Left ventricle myocardium inferior (tissue), 1 donor: ENCODE measurements at regions not wholly inside any gene's neighbourhood (a gene's known extent, or its start where the extent isn't known, plus 50 kb on each side); places are given as distances from the start of the nearest gene placed in this dataset.

Experiments used
- DNase-seq: peaks from one replicate; pipeline ENCODE4 v3.0.0-alpha.2; 2020
- H3K27ac ChIP-seq: fragments of 200-600 bp; replicated peaks from 2 replicates; pipeline ENCODE4 v1.8.0; 2021
- H3K27me3 ChIP-seq: fragments of 200-600 bp; 2 replicates; pipeline ENCODE4 v1.8.0; 2021; ENCODE audit warnings: low read depth
- H3K36me3 ChIP-seq: fragments of 200-600 bp; 2 replicates; pipeline ENCODE4 v1.8.0; 2021
- H3K4me1 ChIP-seq: fragments of 200-600 bp; 2 replicates; pipeline ENCODE4 v1.8.0; 2021
- H3K4me3 ChIP-seq: fragments of 200-600 bp; 2 replicates; pipeline ENCODE4 v1.8.0; 2021; ENCODE audit warnings: mild to moderate bottlenecking, moderate library complexity
- H3K9me3 ChIP-seq: fragments of 200-600 bp; replicated peaks from 2 replicates; pipeline ENCODE4 v1.8.0; 2021
- CTCF ChIP-seq: fragments of 200-600 bp; IDR thresholded peaks from 2 replicates; pipeline ENCODE4 v1.8.0; 2021; ENCODE audit warnings: antibody characterized with exemption, mild to moderate bottlenecking, borderline replicate concordance
- intact Hi-C: fragments of 100-400 bp; cut with micrococcal nuclease; formaldehyde crosslinking; loops from one replicate; pipeline ENCODE4 v1.11.0; 2022
- donor health status: DM: no; HTN: yes; CAD: no; lungs with severe emphysema.

DNA sequence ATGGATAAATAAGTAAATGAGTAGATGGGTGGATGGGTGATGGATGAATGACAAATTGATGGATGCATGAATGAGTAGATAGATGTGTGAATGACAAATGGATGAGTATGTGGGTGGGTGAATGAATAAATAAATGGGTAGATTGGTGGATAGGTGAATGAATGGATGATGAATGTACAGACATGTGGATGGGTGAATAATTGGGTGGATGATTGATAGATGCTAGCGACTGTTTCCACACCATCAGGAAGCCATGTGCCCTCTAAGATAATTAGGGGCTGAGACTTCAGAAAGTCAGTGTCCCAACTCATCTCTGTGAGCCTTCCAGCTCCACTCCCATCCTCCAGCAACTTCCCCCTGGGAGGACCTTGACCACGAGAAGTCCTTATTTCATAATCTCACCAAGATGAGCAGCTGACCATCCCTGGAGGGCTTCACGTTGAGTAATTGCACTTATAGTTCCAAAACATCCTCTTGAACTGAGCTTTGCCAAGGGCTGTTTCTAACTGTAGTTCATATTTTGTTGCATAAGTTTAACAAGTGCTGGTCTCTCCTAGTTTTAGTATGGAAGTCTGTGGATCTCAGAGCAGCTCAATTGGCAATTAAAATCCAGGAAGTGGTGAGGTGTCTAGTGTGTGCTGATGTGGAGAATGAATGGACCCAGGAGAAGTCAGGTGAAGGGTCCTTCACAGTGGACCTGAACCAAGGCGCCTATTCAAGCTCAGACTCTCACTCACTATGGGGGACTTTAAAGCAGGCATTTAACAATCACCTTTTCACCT lies 295.7 kb downstream of the ADGRD1 start:
- Histone ChIP-seq H3K9me3 (no peaks in the 10 kb centered on the region), H3K4me3 (no peak overlapping the region), H3K36me3 (no peaks in the 10 kb centered on the region), H3K27ac (peak overlapping the region; percentile 65), H3K4me1 (peaks cover 7% of the 10 kb centered on the region), H3K27me3 (peaks cover 46% of the 10 kb centered on the region)
- DNase-seq = no peak
- intact Hi-C loops = no loop called here
- TF ChIP-seq CTCF = no peak

DNA sequence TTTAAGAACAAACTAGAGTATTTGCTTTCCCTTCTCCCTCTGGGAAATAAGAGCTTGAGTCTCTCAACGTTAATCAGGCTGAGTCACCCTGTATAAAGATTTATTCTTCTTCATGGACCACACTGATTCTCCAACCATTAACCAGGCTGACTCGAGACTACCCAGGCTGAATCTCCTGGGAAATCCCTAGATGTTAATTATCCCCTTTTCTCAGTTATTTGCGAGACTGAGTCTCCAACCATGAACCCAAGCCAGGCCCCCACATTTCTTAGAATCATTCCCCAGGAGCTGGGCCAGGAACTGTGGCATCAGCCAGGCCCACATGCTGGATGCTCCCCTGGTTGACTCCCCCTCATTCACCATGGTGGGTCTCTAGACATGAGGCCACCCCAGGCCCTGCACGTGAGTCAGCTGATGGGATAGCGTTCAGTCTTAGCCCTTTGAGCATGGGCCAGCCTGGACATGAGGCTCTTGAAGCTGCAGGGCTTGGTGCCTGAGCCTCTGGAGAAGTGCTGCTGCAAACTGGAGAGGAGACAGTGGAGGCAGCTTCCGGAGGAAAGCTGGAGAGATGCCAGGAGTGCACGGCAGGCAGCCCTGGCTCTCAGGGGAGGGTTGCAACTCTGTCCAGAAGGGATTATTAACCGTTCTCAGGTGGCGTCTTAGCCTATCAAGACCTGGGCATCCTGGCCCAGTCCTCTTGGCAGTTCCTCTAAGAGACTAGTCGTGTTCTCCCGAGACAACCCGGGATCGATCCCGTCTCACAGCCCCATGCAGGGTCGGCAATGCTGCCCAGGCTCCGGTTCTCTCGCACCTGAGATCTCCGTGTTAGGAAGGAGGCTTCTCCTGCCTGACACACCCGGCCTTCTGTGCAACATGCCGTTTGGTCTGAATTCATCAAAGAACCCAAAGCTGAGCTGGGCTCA lies 296.6 kb downstream of the ADGRD1 start:
- H3K27ac ChIP-seq = peak overlapping the region; percentile 65
- H3K27me3 ChIP-seq = peaks cover 46% of the 10 kb centered on the region

DNA sequence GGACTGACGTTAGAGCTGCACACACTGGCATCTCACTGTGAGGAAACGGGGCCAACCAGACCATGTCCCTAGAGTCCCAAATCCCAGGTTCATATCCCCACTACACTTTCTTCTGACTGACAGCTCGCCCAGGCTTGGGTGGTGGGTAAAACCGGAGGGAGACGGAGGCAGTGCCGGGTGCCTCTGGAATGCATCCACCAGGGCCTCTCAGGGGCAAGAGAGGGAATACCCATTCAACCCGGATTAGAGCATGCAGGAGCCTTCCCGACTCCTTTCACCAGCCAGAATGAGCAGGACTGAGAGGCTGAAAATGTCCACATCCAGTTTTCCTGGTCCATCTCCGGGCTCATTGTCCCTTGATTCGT lies 297.2 kb downstream of the ADGRD1 start:
- Histone ChIP-seq H3K4me3 (no peak overlapping the region), H3K27ac (peak overlapping the region; percentile 65), H3K4me1 (peaks cover 7% of the 10 kb centered on the region)

More for the DNA sequence above, 296.6 kb downstream of the ADGRD1 start:
- no peak for TF ChIP-seq CTCF
- no peak overlapping the region for H3K4me3 ChIP-seq
- peaks cover 7% of the 10 kb centered on the region for H3K4me1 ChIP-seq
- no peaks in the 10 kb centered on the region for H3K9me3 ChIP-seq
- DNase-seq = no peak
- no peaks in the 10 kb centered on the region for H3K36me3 ChIP-seq
- intact Hi-C loops = no loop called here

DNA sequence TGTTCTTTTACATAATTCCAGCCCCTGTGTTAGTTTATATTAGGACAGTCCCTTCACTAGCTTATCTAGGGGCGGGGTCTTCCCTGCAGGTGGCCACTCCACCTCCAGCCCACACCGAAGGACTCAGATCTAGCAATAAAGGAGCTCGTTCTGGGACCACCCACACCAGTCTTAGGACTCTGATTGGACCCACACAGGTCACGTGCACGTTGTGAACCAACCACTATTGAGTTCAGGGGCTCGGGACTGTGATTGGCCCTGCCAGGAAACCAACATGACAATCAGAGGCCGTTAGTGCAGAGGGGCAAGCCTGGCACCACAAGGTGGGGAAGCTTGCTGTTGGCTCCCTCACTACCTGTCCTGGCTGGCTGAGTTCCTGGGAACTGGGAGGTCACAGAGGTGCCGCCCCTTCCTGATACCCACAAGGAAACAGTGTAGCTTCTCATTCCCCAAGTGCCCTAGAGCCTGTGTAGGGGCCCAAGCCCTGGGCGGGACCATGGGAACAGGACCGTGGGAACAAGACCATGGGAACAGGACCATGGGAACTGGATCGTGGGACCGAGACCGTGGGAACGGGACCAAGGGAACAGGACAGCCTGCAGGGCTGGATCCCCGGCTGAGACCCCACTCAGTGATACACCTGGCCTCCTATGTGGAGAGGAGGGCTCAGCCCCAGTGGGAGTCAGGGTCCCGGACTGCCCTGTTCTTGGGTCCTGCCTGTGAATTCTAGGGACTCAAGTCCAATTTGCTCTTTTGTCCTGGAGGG lies 297.8 kb downstream of the ADGRD1 start:
- intact Hi-C loops = no loop called here

More for the DNA sequence above, 297.2 kb downstream of the ADGRD1 start:
- TF ChIP-seq CTCF = no peak
- H3K36me3 ChIP-seq = no peaks in the 10 kb centered on the region
- no peaks in the 10 kb centered on the region for H3K9me3 ChIP-seq
- DNase-seq = no peak
- peaks cover 43% of the 10 kb centered on the region for H3K27me3 ChIP-seq
- intact Hi-C loops = no loop called here

More for the DNA sequence above, 297.8 kb downstream of the ADGRD1 start:
- H3K4me1 ChIP-seq = peaks cover 7% of the 10 kb centered on the region
- no peak for TF ChIP-seq CTCF
- H3K4me3 ChIP-seq = no peak overlapping the region
- H3K27ac ChIP-seq = peak overlapping the region; percentile 65
- H3K9me3 ChIP-seq = peaks cover 4% of the 10 kb centered on the region
- DNase-seq = no peak
- no peaks in the 10 kb centered on the region for H3K36me3 ChIP-seq
- peaks cover 43% of the 10 kb centered on the region for H3K27me3 ChIP-seq
